GM10266 (cell line): ENCODE measurements at regions not wholly inside any gene's neighbourhood (a gene's known extent, or its start where the extent isn't known, plus 50 kb on each side); places are given as distances from the start of the nearest gene placed in this dataset.
"Not testable (repeated sequence)": the region's sequence is repeated elsewhere in the genome, so short reads cannot be mapped to it uniquely, and the experiment has no call there.

Experiments used
- DNase-seq: peaks from one replicate; pipeline ENCODE4 v3.0.0; 2012; ENCODE audit errors: extremely low spot score
- CTCF ChIP-seq: IDR thresholded peaks from 2 replicates; pipeline ENCODE4 v1.5.1; 2012; ENCODE audit warnings: mild to moderate bottlenecking, low read depth; ENCODE audit not compliant: control insufficient read depth, insufficient read depth; ENCODE audit errors: missing control alignments

- TF ChIP-seq CTCF, result no peak
- no peak for DNase-seq
Measured at GRCh38 chr13:110971486-110971885, 56.6 kb upstream of the ANKRD10 start.

- not testable (repeated sequence) for DNase-seq
Measured at GRCh38 chr13:110967156-110967855, 52.4 kb upstream of the ANKRD10 start.

- no peak for DNase-seq
- TF ChIP-seq CTCF, result no peak
Measured at GRCh38 chr13:110965755-110966134, 50.9 kb upstream of the ANKRD10 start.

GRCh38 chr13:110965038-110965754, 50.3 kb upstream of the ANKRD10 start:
- DNase-seq, result no peak
- TF ChIP-seq CTCF, result no peak
